KMS-11 (cell line): ENCODE measurements at regions not wholly inside any gene's neighbourhood (a gene's known extent, or its start where the extent isn't known, plus 50 kb on each side); places are given as distances from the start of the nearest gene placed in this dataset.
"Not testable (repeated sequence)": the region's sequence is repeated elsewhere in the genome, so short reads cannot be mapped to it uniquely, and the experiment has no call there.

ENCODE experiments used
- H2AFZ ChIP-seq: fragments of 200-600 bp; sonication (generic); 2 replicates; pipeline ENCODE4 v1.6.1; 2016; ENCODE audit warnings: antibody characterized with exemption, mixed run types, low read depth
- H3K27ac ChIP-seq: fragments of 200-600 bp; sonication (generic); 2 replicates; pipeline ENCODE4 v1.6.1; 2016; ENCODE audit warnings: mild to moderate bottlenecking, mixed run types
- H3K27me3 ChIP-seq: fragments of 200-600 bp; sonication (generic); 2 replicates; pipeline ENCODE4 v1.6.1; 2017; ENCODE audit warnings: mild to moderate bottlenecking, low read depth, mixed run types, moderate library complexity; ENCODE audit not compliant: insufficient read depth
- H3K36me3 ChIP-seq: fragments of 200-600 bp; sonication (generic); 2 replicates; pipeline ENCODE4 v1.6.1; 2017; ENCODE audit warnings: mild to moderate bottlenecking, mixed run types; ENCODE audit not compliant: insufficient read depth
- H3K4me1 ChIP-seq: fragments of 200-600 bp; sonication (generic); 2 replicates; pipeline ENCODE4 v1.6.1; 2016; ENCODE audit warnings: mild to moderate bottlenecking, low read depth, mixed run types; ENCODE audit not compliant: poor library complexity, severe bottlenecking
- H3K4me2 ChIP-seq: fragments of 200-600 bp; sonication (generic); 2 replicates; pipeline ENCODE4 v1.7.0; 2016; ENCODE audit warnings: mild to moderate bottlenecking, mixed run types
- H3K4me3 ChIP-seq: fragments of 200-600 bp; sonication (generic); IDR thresholded peaks from 2 replicates; pipeline ENCODE4 v1.6.1; 2017; ENCODE audit warnings: low read depth, low read length, mixed read lengths; ENCODE audit not compliant: insufficient read depth
- H3K79me2 ChIP-seq: fragments of 200-600 bp; sonication (generic); 2 replicates; pipeline ENCODE4 v1.6.1; 2016; ENCODE audit warnings: low read depth, mixed run types; ENCODE audit not compliant: insufficient read depth
- H3K9ac ChIP-seq: fragments of 200-600 bp; sonication (generic); 2 replicates; pipeline ENCODE4 v1.6.1; 2016; ENCODE audit warnings: mild to moderate bottlenecking, mixed run types
- H4K20me1 ChIP-seq: fragments of 200-600 bp; sonication (generic); 2 replicates; pipeline ENCODE4 v1.6.1; 2016; ENCODE audit warnings: mild to moderate bottlenecking, mixed run types; ENCODE audit not compliant: insufficient read depth
- CTCF ChIP-seq: fragments of 200-600 bp; sonication (generic); conservative IDR thresholded peaks from 2 replicates; pipeline ENCODE4 v1.6.1; 2017; ENCODE audit warnings: low read depth, mild to moderate bottlenecking, antibody characterized with exemption, low read length, moderate library complexity, mixed read lengths

GRCh38 chr3:186444974-186445373, 82.9 kb upstream of the DGKG start:
- H3K36me3 ChIP-seq, result no peaks in the 10 kb centered on the region
- H3K79me2 ChIP-seq, result no peaks in the 10 kb centered on the region
- no peak overlapping the region for H2AFZ ChIP-seq
- no peak overlapping the region for H3K4me2 ChIP-seq
- no peak overlapping the region for H3K9ac ChIP-seq
- H3K4me1 ChIP-seq, result no peaks in the 10 kb centered on the region
- no peaks in the 10 kb centered on the region for H4K20me1 ChIP-seq
- H3K4me3 ChIP-seq, result no peak overlapping the region
- H3K27me3 ChIP-seq, result no peaks in the 10 kb centered on the region
- no peak overlapping the region for H3K27ac ChIP-seq
- TF ChIP-seq CTCF, result no peak

- Histone ChIP-seq H3K36me3 (no peaks in the 10 kb centered on the region), H2AFZ (no peak overlapping the region), H4K20me1 (no peaks in the 10 kb centered on the region), H3K4me1 (no peaks in the 10 kb centered on the region), H3K9ac (no peak overlapping the region), H3K4me3 (no peak overlapping the region), H3K27ac (no peak overlapping the region), H3K27me3 (no peaks in the 10 kb centered on the region), H3K79me2 (no peaks in the 10 kb centered on the region), H3K4me2 (no peak overlapping the region)
- no peak for TF ChIP-seq CTCF
Observed at GRCh38 chr3:186444288-186444687, 82.3 kb upstream of the DGKG start.

GRCh38 chr3:186442979-186443378, 80.9 kb upstream of the DGKG start:
- not testable (repeated sequence) for H2AFZ ChIP-seq, H3K9ac ChIP-seq, H3K79me2 ChIP-seq, H3K27ac ChIP-seq, H3K4me1 ChIP-seq, H4K20me1 ChIP-seq, H3K4me2 ChIP-seq, H3K36me3 ChIP-seq, H3K4me3 ChIP-seq, H3K27me3 ChIP-seq

GRCh38 chr3:186442162-186442561, 80.1 kb upstream of the DGKG start:
- TF ChIP-seq CTCF, result no peak
- Histone ChIP-seq H3K9ac (no peak overlapping the region), H3K4me3 (no peak overlapping the region), H3K36me3 (no peaks in the 10 kb centered on the region), H3K79me2 (no peaks in the 10 kb centered on the region), H3K27me3 (no peaks in the 10 kb centered on the region), H3K4me1 (no peaks in the 10 kb centered on the region), H3K27ac (no peak overlapping the region), H3K4me2 (no peak overlapping the region), H2AFZ (no peak overlapping the region), H4K20me1 (no peaks in the 10 kb centered on the region)

GRCh38 chr3:186440891-186441290, 78.9 kb upstream of the DGKG start:
- no peak overlapping the region for H3K4me3 ChIP-seq
- no peak overlapping the region for H2AFZ ChIP-seq
- H3K9ac ChIP-seq, result no peak overlapping the region
- no peaks in the 10 kb centered on the region for H3K79me2 ChIP-seq
- no peaks in the 10 kb centered on the region for H4K20me1 ChIP-seq
- H3K4me2 ChIP-seq, result no peak overlapping the region
- TF ChIP-seq CTCF, result no peak
- H3K27me3 ChIP-seq, result no peaks in the 10 kb centered on the region
- no peaks in the 10 kb centered on the region for H3K4me1 ChIP-seq
- H3K27ac ChIP-seq, result no peak overlapping the region
- no peaks in the 10 kb centered on the region for H3K36me3 ChIP-seq
